HepG2 (cell line): ENCODE measurements at regions not wholly inside any gene's neighbourhood (a gene's known extent, or its start where the extent isn't known, plus 50 kb on each side); places are given as distances from the start of the nearest gene placed in this dataset.
"Not testable (repeated sequence)": the region's sequence is repeated elsewhere in the genome, so short reads cannot be mapped to it uniquely, and the experiment has no call there.

Experiments used
- EP300 ChIP-seq, 3 experiments: sonication (generic) in 1 of 3; formaldehyde crosslinking in 1 of 3; IDR thresholded peaks; 2 replicates each; pipeline versions ENCODE4 v1.5.1 to v1.6.1; 2011 to 2020; ENCODE audit warnings: low read depth in 2 of 3, low read length in 2 of 3, borderline replicate concordance in 1 of 3, improper control_type of control experiment in 1 of 3, mild to moderate bottlenecking in 1 of 3, missing genetic modification reagents in 1 of 3, moderate library complexity in 1 of 3
- HNF4A ChIP-seq: sonication (generic); formaldehyde crosslinking; IDR thresholded peaks from 2 replicates; pipeline ENCODE4 v1.4.0; 2020; ENCODE audit warnings: missing genetic modification reagents
- MYC ChIP-seq: sonication (generic); formaldehyde crosslinking; IDR thresholded peaks from 2 replicates; pipeline ENCODE4 v1.9.0; 2021; ENCODE audit warnings: missing genetic modification reagents, borderline replicate concordance
- POLR2A ChIP-seq, 2 experiments: IDR thresholded peaks; 2 replicates each; pipeline ENCODE4 v1.6.1; 2011; ENCODE audit warnings: low read depth in 2 of 2, low read length in 2 of 2, mild to moderate bottlenecking in 1 of 2, moderate library complexity in 1 of 2; ENCODE audit not compliant: insufficient read depth in 1 of 2
- RFX1 ChIP-seq: fragments of 450-650 bp; IDR thresholded peaks from 2 replicates; pipeline ENCODE4 v1.6.1; 2017
- SIN3B ChIP-seq: fragments of 150-350 bp; IDR thresholded peaks from 2 replicates; pipeline ENCODE4 v1.6.1; 2014; ENCODE audit warnings: low read length
- YY1 ChIP-seq: IDR thresholded peaks from 2 replicates; pipeline ENCODE4 v1.6.1; 2011; ENCODE audit warnings: low read length, low read depth, moderate library complexity, mild to moderate bottlenecking; ENCODE audit not compliant: insufficient read depth, insufficient replicate concordance
- ZNF776 ChIP-seq: sonication (generic); formaldehyde crosslinking; IDR thresholded peaks from 2 replicates; pipeline ENCODE4 v1.4.0; 2020; ENCODE audit warnings: mild to moderate bottlenecking, missing genetic modification reagents
- ZNF816 ChIP-seq: sonication (generic); formaldehyde crosslinking; IDR thresholded peaks from 2 replicates; pipeline ENCODE4 v1.8.0; 2022; ENCODE audit warnings: missing genetic modification reagents, mild to moderate bottlenecking, borderline replicate concordance
- TF ChIP-seq, protein P1 (sequence below): sonication (generic); formaldehyde crosslinking; IDR thresholded peaks from 2 replicates; pipeline ENCODE4 v1.5.0; 2020; ENCODE audit warnings: mild to moderate bottlenecking, missing genetic modification reagents, moderate library complexity
- TF ChIP-seq, protein P2 (sequence below): sonication (generic); formaldehyde crosslinking; IDR thresholded peaks from 2 replicates; pipeline ENCODE4 v1.4.0; 2020; ENCODE audit warnings: missing genetic modification reagents
- TF ChIP-seq, protein P3 (sequence below): sonication (generic); formaldehyde crosslinking; IDR thresholded peaks from 2 replicates; pipeline ENCODE4 v1.8.1; 2023; ENCODE audit warnings: mild to moderate bottlenecking, inconsistent platforms, moderate library complexity, missing genetic modification reagents, borderline replicate concordance

DNA sequence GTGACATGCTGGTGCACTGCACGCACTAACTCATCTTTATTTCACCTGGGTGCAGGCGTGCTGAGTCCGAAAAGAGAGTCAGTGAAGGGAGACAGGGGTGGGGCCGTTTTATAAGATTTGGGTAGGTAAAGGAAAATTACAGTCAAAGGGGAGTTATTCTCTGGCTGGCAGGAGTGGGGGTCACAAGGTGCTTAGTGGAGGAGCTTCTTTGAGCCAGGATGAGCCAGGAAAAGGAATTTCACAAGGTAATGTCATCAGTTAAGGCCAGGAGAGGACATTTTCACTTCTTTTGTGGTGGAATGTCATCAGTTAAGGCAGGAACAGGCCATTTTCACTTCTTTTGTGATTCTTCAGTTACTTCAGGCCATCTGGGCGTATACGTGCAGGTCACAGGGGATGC is 1734.9 kb downstream of the SLITRK5 start:
- TF ChIP-seq EP300 (IDR thresholded peaks at IDR 0.05; ENCODE audit: low read depth in 2 of 2, low read length in 2 of 2); EP300 (CRISPR knock-in tag; IDR thresholded peaks at IDR 0.05; ENCODE audit: borderline replicate concordance); ZNF776 (CRISPR knock-in tag); YY1; ZNF816; SIN3B; HNF4A (CRISPR knock-in tag); MYC (CRISPR knock-in tag); RFX1; POLR2A (IDR thresholded peaks at IDR 0.05; ENCODE audit: insufficient read depth in 1 of 2, low read depth in 2 of 2, low read length in 2 of 2): not testable (repeated sequence)
- TF ChIP-seq, protein P1, sequence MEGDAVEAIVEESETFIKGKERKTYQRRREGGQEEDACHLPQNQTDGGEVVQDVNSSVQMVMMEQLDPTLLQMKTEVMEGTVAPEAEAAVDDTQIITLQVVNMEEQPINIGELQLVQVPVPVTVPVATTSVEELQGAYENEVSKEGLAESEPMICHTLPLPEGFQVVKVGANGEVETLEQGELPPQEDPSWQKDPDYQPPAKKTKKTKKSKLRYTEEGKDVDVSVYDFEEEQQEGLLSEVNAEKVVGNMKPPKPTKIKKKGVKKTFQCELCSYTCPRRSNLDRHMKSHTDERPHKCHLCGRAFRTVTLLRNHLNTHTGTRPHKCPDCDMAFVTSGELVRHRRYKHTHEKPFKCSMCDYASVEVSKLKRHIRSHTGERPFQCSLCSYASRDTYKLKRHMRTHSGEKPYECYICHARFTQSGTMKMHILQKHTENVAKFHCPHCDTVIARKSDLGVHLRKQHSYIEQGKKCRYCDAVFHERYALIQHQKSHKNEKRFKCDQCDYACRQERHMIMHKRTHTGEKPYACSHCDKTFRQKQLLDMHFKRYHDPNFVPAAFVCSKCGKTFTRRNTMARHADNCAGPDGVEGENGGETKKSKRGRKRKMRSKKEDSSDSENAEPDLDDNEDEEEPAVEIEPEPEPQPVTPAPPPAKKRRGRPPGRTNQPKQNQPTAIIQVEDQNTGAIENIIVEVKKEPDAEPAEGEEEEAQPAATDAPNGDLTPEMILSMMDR (CRISPR knock-in tag): not testable (repeated sequence)
- TF ChIP-seq, protein P2, sequence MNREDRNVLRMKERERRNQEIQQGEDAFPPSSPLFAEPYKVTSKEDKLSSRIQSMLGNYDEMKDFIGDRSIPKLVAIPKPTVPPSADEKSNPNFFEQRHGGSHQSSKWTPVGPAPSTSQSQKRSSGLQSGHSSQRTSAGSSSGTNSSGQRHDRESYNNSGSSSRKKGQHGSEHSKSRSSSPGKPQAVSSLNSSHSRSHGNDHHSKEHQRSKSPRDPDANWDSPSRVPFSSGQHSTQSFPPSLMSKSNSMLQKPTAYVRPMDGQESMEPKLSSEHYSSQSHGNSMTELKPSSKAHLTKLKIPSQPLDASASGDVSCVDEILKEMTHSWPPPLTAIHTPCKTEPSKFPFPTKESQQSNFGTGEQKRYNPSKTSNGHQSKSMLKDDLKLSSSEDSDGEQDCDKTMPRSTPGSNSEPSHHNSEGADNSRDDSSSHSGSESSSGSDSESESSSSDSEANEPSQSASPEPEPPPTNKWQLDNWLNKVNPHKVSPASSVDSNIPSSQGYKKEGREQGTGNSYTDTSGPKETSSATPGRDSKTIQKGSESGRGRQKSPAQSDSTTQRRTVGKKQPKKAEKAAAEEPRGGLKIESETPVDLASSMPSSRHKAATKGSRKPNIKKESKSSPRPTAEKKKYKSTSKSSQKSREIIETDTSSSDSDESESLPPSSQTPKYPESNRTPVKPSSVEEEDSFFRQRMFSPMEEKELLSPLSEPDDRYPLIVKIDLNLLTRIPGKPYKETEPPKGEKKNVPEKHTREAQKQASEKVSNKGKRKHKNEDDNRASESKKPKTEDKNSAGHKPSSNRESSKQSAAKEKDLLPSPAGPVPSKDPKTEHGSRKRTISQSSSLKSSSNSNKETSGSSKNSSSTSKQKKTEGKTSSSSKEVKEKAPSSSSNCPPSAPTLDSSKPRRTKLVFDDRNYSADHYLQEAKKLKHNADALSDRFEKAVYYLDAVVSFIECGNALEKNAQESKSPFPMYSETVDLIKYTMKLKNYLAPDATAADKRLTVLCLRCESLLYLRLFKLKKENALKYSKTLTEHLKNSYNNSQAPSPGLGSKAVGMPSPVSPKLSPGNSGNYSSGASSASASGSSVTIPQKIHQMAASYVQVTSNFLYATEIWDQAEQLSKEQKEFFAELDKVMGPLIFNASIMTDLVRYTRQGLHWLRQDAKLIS: not testable (repeated sequence)
- TF ChIP-seq, protein P3, sequence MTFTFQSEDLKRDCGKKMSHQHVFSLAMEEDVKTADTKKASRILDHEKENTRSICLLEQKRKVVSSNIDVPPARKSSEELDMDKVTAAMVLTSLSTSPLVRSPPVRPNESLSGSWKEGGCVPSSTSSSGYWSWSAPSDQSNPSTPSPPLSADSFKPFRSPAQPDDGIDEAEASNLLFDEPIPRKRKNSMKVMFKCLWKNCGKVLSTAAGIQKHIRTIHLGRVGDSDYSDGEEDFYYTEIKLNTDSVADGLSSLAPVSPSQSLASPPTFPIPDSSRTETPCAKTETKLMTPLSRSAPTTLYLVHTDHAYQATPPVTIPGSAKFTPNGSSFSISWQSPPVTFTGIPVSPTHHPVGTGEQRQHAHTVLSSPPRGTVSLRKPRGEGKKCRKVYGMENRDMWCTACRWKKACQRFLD: not testable (repeated sequence)
